Neural progenitor cell (in vitro differentiated cells): ENCODE measurements at regions not wholly inside any gene's neighbourhood (a gene's known extent, or its start where the extent isn't known, plus 50 kb on each side); places are given as distances from the start of the nearest gene placed in this dataset.

Experiments used
- EZH2 ChIP-seq: fragments of 200-600 bp; sonication (generic); IDR thresholded peaks from 2 replicates; pipeline ENCODE4 v1.6.1; 2017; ENCODE audit warnings: antibody characterized with exemption, mild to moderate bottlenecking, moderate library complexity
- EZH2phosphoT487 ChIP-seq: fragments of 200-600 bp; sonication (generic); IDR thresholded peaks from 2 replicates; pipeline ENCODE4 v1.6.1; 2017; ENCODE audit warnings: antibody characterized with exemption
- TF ChIP-seq, protein P1 (sequence below): fragments of 200-600 bp; sonication (generic); IDR thresholded peaks from 2 replicates; pipeline ENCODE4 v1.5.1; 2017; ENCODE audit warnings: antibody characterized with exemption, mild to moderate bottlenecking

DNA sequence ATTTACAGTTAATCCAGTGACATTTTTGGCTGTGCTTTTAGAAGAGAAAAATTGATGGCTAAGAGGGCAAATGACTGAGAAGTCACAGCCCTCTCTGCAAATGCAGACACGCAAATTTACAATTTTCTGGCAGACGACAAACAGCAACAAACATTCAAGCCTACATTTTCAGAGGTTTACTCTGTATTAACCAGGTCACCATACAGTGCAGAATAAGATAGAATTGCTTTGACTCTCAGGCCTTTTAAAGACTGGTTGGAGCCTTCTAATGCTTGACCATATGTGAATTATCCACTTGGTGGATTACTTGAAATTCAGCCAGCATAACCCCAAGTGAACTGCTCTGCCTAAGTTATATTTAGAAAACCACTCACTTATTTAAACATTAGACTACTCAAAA, 65.5 kb upstream of the FOXN2 start:
- TF ChIP-seq, protein P1, sequence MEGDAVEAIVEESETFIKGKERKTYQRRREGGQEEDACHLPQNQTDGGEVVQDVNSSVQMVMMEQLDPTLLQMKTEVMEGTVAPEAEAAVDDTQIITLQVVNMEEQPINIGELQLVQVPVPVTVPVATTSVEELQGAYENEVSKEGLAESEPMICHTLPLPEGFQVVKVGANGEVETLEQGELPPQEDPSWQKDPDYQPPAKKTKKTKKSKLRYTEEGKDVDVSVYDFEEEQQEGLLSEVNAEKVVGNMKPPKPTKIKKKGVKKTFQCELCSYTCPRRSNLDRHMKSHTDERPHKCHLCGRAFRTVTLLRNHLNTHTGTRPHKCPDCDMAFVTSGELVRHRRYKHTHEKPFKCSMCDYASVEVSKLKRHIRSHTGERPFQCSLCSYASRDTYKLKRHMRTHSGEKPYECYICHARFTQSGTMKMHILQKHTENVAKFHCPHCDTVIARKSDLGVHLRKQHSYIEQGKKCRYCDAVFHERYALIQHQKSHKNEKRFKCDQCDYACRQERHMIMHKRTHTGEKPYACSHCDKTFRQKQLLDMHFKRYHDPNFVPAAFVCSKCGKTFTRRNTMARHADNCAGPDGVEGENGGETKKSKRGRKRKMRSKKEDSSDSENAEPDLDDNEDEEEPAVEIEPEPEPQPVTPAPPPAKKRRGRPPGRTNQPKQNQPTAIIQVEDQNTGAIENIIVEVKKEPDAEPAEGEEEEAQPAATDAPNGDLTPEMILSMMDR = no peak
- TF ChIP-seq EZH2 = no peak
- no peak for TF ChIP-seq EZH2phosphoT487
